ENCODE measurements at regions not wholly inside any gene's neighbourhood (a gene's known extent, or its start where the extent isn't known, plus 50 kb on each side); places are given as distances from the start of the nearest gene placed in this dataset.

DNA sequence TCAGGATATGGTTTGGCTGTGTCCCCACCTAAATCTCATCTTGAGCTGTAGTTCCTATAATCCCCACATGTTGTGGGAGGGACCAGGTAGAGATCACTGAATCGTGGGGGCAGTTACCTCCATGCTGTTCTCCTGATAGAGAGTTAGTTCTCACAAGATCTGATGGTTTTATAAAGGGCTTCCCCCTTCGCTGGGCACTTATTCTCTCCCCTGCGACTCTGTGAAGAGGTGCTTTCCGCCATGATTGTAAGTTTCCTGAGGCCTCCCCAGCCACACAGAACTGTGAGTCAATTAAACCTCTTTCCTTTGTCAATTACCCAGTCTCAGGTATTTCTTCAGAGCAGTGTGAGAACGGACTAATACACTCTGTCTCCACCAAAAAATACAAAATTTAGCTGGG, 291.9 kb downstream of the BCOR start:
- TF ChIP-seq, protein P1, sequence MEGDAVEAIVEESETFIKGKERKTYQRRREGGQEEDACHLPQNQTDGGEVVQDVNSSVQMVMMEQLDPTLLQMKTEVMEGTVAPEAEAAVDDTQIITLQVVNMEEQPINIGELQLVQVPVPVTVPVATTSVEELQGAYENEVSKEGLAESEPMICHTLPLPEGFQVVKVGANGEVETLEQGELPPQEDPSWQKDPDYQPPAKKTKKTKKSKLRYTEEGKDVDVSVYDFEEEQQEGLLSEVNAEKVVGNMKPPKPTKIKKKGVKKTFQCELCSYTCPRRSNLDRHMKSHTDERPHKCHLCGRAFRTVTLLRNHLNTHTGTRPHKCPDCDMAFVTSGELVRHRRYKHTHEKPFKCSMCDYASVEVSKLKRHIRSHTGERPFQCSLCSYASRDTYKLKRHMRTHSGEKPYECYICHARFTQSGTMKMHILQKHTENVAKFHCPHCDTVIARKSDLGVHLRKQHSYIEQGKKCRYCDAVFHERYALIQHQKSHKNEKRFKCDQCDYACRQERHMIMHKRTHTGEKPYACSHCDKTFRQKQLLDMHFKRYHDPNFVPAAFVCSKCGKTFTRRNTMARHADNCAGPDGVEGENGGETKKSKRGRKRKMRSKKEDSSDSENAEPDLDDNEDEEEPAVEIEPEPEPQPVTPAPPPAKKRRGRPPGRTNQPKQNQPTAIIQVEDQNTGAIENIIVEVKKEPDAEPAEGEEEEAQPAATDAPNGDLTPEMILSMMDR (IDR thresholded peaks at IDR 0.05; ENCODE audit: low read depth, low read length) = no peak

DNA sequence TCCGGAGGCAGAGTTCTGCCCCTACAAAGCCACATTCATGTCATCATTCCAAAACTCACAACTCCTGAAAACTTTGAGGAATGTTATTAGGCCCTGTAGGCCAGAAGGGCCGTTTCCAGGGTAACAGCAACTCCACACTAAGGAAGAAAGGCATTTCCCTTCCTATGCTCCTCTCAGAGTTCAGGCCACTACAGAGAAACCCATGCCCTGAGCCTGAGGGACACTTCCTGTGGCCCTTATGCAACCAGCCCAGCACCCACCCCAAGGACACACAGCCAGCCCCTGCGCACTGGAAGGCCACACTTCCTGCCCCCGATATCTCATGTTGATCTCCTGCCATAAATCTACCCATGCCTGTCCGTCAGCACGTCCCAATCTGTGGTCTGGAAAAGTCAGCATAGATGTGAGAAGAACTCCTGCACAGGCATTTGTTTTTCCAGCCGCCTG, 289.3 kb downstream of the BCOR start:
- H3K27me3 ChIP-seq = no peaks in the 10 kb centered on the region
- TF ChIP-seq, protein P1 (IDR thresholded peaks at IDR 0.05; ENCODE audit: low read depth, low read length) = no peak
- no peaks in the 10 kb centered on the region for H3K36me3 ChIP-seq
- peak in 1 of 2 donors; percentile 86 for DNase-seq (ENCODE audit: low read depth in 1 of 2, low spot score in 1 of 2)
- no peak overlapping the region for H3K4me3 ChIP-seq
- H3K9me3 ChIP-seq (ENCODE audit: low read depth) = no peaks in the 10 kb centered on the region
- H3K4me1 ChIP-seq (ENCODE audit: low read depth) = peaks cover 4% of the 10 kb centered on the region
- H3K27ac ChIP-seq = peak overlapping the region; percentile 40

More for the DNA sequence above, 291.9 kb downstream of the BCOR start:
- peaks cover 4% of the 10 kb centered on the region for H3K4me1 ChIP-seq (ENCODE audit: low read depth)
- H3K27me3 ChIP-seq = no peaks in the 10 kb centered on the region
- no peaks in the 10 kb centered on the region for H3K36me3 ChIP-seq
- no peaks in the 10 kb centered on the region for H3K9me3 ChIP-seq (ENCODE audit: low read depth)
- H3K27ac ChIP-seq = no peak overlapping the region
- DNase-seq (ENCODE audit: low read depth in 1 of 2, low spot score in 1 of 2) = no peak
- no peak overlapping the region for H3K4me3 ChIP-seq

DNA sequence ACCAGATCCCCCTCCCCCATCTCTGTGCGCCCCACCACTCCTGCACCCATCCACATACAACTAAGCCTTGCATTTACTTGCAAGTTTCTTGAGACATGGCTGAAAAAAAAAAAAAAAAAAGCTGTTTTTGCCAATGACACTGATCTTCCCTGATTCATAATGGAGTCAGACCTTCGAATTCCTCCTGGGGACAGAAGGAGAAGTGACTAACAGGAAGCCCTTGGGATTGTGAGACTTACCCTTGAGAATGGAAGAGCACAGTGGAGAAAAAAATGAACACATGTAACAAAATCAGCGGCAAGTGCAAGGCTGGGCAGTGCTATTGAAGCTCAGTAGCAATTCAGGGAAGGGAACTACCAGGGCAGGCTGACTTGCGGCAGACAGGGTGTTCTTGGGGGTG, 288.4 kb downstream of the BCOR start:
- DNase-seq (ENCODE audit: low read depth in 1 of 2, low spot score in 1 of 2) = no peak
- TF ChIP-seq, protein P1 (IDR thresholded peaks at IDR 0.05; ENCODE audit: low read depth, low read length) = no peak
- no peaks in the 10 kb centered on the region for H3K9me3 ChIP-seq (ENCODE audit: low read depth)
- H3K27me3 ChIP-seq = no peaks in the 10 kb centered on the region
- H3K4me3 ChIP-seq = no peak overlapping the region
- no peaks in the 10 kb centered on the region for H3K36me3 ChIP-seq
- H3K4me1 ChIP-seq (ENCODE audit: low read depth) = peaks cover 4% of the 10 kb centered on the region
- H3K27ac ChIP-seq = no peak overlapping the region

DNA sequence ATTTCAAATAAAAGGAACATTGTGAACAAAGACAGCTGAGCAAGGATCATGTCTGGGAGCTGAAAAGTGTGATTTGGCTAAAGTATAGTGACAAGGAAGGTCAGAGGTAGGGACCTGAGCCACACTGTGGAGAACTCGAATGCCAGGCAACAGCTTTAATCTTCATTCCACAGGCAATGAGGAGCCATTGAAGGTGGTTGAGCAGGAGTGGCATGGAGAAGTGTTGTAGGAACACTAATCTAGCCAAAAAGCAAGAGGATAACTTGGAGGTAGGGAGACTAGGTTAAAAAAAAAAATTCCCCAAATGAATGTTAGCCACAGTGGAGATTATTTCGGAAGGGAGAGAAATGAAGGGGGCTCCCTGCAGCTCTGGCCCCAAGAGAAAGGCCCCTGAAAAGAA, 286.9 kb downstream of the BCOR start:
- TF ChIP-seq, protein P1 (IDR thresholded peaks at IDR 0.05; ENCODE audit: low read depth, low read length) = no peak

DNA sequence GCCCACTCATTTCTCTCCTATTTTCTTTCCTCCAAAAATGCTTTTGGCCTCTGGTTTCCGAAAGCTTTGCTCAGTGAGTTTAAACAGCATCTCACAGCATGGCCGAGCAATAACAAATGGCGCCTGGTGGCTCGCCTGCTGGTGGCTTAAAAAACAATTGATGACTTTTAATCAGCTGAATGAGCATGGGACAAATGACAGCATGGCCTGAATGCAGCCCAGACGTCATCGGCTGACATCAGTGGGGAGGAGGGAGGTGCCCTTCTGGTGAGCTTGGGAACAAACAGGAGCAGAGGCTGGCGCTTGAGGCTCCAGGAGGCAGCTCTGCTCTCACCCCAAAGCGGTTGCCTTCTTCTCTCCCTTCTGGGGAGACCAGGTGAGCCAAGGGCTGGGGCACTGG, 286.4 kb downstream of the BCOR start:
- Histone ChIP-seq H3K4me3 (no peak overlapping the region), H3K4me1 (ENCODE audit: low read depth) (peaks cover 4% of the 10 kb centered on the region), H3K27ac (no peak overlapping the region), H3K36me3 (no peaks in the 10 kb centered on the region), H3K9me3 (ENCODE audit: low read depth) (no peaks in the 10 kb centered on the region), H3K27me3 (no peaks in the 10 kb centered on the region)
- TF ChIP-seq, protein P1 (IDR thresholded peaks at IDR 0.05; ENCODE audit: low read depth, low read length) = no peak
- DNase-seq (ENCODE audit: low read depth in 1 of 2, low spot score in 1 of 2) = no peak

More for the DNA sequence above, 286.9 kb downstream of the BCOR start:
- Histone ChIP-seq H3K9me3 (ENCODE audit: low read depth) (no peaks in the 10 kb centered on the region), H3K4me3 (no peak overlapping the region), H3K4me1 (ENCODE audit: low read depth) (peaks cover 4% of the 10 kb centered on the region), H3K27ac (no peak overlapping the region), H3K36me3 (no peaks in the 10 kb centered on the region), H3K27me3 (no peaks in the 10 kb centered on the region)
- DNase-seq (ENCODE audit: low read depth in 1 of 2, low spot score in 1 of 2) = no peak
